GM19328 (cell line): ENCODE measurements at regions not wholly inside any gene's neighbourhood (a gene's known extent, or its start where the extent isn't known, plus 50 kb on each side); places are given as distances from the start of the nearest gene placed in this dataset.
A peak's percentile ranks its signal among the peaks of the same experiment; 100 is the strongest.
"Not testable (repeated sequence)": the region's sequence is repeated elsewhere in the genome, so short reads cannot be mapped to it uniquely, and the experiment has no call there.

Experiments used
- ATAC-seq: cut with Tn5 transposase; IDR thresholded peaks from one replicate; pipeline ENCODE4 v1.9.1; 2021; ENCODE audit warnings: mild to moderate bottlenecking, moderate library complexity; ENCODE audit not compliant: unreplicated experiment

DNA sequence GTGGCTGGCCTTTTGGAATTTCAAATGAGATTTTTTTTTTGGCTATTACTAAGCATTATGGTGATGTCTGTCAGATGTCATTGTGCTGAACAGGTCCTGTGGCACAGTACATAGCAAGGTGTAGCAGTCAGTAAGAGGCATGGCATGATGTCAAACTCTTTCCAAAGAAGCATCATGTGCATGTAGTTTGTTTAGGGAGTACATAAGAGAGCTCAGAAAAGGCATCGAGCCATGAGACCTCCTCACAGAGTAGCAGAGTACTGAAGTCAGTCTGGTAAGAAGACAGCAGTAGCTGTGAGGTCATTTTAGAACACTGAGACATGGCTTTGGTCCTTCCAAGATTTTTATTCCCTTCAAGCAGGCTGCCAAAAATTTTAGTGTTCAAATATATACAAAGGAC lies 134.9 kb upstream of the SPRED1 start:
- ATAC-seq = no peak

DNA sequence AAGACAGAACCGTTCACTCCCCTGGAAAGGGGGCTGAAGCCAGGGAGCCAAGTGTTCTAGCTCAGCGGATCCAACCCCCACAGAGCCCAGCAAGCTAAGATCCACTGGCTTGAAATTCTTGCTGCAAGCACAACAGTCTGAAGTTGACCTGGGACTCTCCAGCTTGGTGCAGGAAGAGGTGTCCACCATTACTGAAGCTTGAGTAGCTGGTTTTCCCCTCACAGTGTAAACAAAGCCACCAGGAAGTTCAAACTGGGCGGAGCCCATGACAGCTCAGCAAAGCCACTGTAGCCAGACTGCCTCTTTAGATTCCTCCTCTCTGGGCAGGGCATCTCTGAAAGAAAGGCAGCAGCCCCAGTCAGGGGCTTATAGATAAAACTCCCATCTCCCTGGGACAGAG lies 132.8 kb upstream of the SPRED1 start:
- ATAC-seq = not testable (repeated sequence)

DNA sequence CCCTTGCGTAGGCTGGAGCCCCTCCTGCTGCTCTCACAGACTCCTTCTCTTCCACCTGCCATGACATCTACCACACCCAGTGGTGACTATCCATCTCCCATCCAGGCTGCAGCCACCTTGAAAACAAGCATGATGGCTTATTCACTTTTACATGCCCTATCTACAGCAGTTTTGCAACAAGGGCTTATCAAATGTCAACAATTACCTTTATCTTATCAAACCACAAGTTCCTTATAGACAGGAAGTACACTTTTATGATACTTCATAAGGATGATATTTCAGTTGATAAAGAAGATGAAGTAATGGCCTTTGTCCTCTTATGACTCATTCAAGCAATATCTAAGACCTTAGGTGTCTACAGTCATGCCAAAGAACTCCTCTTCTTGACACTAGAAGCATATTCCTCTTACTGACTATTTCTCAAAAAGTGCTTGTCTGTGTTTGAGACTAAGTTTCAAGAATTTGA lies 125.3 kb upstream of the SPRED1 start:
- ATAC-seq = no peak

DNA sequence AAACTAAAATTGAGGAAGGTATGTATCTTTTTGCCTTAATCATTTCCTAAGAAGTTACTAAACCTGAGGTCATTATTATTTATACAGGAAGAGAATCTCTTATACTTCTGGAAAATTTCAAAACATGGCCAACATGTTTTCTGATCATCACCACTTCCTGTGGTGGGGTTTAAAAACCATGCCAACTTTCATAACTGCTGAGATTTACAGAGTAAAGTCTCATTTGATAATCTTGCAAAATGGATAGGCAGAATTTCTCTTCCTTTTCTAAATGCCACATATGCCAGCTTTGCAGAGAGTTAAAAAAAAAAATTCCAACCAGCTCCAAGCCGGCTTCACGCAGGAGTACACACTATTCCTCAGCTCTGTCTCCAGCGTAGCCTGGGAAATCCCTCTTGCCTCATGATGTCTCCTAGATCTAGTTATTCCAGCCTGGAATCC lies 124.3 kb upstream of the SPRED1 start:
- ATAC-seq = no peak

DNA sequence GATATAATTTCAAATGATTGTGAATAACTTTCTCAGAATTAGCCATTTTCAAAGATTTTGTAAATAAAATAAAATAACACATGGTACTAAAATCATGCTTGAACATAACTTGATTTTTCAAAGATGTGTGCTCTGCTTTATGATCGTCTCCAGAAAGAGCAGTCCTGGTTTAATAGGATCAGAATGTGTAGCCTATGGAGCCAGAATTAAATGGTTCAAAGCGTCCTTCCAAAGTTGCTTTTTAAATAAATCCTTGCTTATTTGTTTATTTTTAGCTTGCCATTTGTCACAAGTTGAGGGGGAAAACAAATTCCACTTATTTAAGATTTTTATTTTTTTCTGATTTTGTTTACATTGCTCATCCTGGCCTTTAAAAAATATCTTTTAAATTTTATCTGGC lies 123.7 kb upstream of the SPRED1 start:
- no peak for ATAC-seq

DNA sequence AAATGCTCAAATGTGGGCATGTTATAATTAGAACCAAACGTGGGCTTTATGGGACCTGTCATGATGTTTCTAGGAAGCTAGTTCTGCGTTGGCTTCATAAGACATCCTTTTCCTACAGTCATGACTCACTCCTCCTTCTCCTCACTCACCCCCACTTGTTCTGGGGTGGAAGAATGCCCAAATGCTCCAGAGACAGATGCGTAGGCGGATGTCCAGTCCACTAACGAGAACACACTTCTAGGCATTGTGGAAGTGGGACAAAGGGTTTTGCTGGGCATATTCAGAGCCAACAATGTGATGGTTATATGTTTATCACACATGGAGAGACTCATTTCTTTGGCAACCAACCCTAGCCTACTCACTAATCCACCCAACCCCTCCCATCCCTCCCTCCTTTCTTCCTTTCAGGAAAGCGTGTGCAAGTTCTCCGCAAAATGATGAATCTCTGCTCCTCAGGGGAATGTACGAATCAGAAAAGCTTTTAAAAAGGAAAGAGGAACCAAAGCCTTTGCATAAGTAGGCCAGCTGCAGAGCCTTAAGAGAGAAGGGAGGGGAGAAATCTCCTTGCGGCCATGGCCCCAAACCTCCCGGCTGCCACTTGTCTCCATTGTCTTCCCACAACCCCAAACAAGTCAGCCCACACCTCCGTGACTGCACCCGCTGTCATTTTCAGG lies 123.0 kb upstream of the SPRED1 start:
- peak; percentile 63 for ATAC-seq

DNA sequence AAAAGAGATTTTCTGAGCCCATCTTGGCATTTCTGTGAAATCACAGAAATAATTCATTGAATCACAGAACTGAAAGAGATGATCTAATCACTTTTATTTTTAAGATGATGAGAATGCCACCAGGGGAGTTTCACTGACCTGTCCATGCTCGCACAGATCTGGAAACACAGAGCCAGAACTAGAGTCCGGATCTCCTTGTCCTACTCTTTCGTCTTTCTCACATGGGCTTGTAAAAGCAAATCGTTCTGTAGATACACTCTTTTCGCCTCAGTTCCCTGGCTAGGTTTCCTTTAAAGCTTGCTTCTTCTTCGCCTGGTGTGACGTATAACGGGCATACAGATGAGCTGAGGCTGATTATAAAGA lies 122.5 kb upstream of the SPRED1 start:
- ATAC-seq = peak; percentile 9

DNA sequence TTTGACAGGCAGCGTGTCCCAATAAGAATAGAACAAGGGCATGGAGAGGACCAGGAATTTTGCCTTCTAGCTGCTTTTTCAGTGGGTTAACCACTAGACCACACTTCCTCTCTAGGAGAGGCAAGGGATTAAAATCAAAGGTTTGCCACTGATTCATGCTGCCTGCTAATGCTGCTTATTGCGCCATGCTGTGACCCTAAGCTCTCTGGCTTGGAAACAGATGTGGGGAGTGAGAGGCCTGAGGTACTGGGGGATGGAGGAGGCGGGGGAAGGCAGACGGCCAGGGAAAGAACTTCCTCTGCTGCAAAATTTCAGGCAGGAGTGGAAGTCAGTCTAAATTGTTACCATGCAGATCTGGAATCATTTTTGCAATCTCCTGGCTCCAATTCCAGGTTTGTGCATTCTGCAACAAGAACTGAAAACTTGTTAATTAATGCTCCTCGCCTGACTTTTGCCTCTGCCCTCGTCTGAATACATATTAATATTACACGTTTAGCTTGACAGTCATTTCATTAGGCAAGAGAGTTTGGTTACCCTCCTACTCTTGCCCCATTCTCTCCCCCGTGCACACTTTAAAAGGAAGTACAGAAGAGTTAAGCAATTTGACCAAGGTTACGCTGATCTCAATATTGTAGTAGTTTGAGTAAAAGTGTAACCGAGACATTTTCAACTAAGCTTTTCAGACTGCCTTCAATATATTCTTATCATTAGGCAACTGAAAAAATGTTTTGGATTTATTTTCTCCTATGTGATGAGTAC lies 121.7 kb upstream of the SPRED1 start:
- no peak for ATAC-seq

DNA sequence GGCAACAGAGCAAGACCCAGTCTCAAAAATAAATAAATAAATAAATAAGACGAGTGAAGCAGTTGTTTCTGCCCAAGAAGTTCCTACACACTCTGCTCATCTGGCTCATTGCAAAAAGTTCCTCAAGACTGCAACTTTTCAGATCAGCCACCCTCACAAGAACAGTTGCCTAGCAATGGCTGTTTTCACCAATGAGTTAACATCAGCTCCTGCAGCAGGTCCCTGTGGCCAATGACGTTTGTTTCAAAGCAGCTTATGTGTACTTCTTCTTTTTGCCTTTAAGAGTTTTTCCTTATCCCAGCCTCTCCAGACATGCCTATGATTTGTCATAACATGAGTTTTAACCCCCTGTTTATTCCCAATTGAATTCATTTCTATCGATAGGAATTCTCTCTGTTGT lies 118.4 kb upstream of the SPRED1 start:
- ATAC-seq = no peak

DNA sequence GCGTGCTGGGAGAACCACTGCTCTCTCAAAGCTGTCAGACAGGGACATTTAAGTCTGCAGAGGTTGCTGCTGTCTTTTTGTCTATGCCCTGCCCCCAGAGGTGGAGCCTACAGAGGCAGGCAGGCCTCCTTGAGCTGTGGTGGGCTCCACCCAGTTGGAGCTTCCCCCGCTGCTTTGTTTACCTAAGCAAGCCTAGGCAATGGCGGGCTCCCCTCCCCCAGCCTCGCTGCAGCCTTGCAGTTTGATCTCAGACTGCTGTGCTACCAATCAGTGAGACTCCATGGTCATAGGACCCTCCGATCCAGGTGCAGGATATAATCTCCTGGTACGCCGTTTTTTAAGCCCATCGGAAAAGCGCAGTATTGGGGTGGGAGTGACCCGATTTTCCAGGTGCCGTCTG lies 110.4 kb upstream of the SPRED1 start:
- ATAC-seq = not testable (repeated sequence)

DNA sequence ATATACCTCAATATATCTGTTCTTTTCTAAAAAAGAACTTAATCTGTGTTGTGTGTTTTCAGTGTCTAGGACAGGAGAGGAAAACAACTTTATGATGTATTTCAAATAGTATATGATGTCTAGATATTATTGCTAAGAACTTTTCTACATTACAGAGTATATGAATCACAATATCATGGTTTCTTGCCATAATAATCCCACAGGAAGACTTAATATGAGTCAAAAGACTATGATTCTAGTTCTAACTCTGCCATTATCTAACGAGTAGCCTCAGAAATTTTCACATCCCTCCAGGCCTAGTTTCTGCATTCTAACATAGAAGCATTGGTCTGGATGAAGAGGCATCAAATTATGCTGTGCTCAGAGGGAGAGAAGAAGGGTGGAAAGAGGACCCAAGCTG lies 107.7 kb upstream of the SPRED1 start:
- no peak for ATAC-seq

DNA sequence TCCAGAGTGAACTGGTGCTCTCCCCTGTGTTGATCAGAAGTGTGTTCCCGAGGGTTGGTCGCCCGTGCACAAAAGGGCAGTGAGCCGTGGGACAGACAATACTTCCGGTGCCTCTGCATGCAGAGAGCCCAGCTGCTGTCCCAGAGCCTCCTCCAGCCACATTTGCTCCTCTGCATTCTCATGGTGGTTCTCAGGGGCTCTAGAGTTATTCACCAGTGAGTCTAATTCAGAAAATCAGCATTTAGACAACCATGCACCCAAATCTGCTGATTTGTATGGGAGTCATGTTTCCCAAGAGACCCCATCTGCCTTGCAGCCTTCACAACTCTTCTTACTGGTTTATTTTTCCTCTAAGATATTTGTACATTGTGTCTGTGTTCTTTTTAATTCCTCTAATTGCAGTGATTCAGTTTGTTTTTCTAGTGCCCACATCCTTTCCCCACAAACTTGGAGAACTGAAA lies 107.0 kb upstream of the SPRED1 start:
- no peak for ATAC-seq

DNA sequence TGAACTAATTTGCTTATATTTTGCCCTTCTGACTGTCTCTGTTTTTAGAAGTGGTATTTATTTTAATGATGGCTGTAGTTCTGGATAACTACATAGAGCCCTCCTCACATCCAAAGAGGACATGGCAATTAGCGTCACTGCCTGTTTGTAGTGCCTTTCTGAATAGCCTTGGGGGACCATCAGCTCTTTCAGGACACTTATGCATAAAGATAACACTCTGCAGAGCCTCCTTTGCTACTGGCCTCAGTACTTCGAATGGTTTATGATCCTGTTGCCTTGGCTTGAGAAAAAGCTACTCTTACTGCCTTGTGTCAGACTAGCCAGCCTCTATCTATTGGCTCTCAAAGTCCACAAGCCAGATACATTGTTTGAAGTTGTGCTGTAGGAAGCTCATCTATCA lies 105.4 kb upstream of the SPRED1 start:
- ATAC-seq = no peak

DNA sequence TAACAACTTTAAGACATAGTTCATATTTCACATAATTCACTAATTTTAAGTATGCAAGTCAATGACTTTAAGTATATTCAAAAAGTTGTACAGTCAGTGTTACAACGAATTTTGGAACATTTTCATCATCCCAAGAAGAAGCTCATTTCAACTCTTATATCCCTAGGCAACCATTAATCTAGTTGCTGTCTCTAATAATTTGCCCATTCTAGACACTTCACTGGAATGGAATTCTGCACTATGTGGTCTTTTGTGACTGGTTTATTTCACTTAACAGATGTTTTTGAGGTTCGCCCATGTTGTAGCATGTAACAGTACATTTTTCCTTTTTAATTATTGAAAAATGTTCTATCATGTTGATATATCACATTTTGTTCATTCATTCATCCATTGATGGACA lies 104.2 kb upstream of the SPRED1 start:
- no peak for ATAC-seq

DNA sequence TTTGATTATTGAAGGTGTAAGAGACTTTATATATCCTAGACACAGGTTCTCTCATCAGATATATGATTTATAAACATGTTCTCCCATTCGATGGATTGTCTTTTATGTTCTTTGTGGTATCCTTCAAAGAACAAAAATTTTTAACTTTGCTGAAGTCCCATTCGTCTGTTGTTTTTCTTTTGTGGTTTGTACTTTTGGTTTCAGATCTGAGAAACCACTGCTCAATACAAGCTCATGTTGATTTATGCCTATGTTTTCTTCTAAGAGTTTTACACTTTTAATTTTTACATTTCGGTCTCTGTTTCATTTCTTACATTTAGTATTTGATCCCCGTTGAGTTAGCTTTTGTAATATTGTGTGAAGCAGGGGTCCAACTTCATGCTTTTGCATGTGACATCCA lies 103.3 kb upstream of the SPRED1 start:
- ATAC-seq = no peak

DNA sequence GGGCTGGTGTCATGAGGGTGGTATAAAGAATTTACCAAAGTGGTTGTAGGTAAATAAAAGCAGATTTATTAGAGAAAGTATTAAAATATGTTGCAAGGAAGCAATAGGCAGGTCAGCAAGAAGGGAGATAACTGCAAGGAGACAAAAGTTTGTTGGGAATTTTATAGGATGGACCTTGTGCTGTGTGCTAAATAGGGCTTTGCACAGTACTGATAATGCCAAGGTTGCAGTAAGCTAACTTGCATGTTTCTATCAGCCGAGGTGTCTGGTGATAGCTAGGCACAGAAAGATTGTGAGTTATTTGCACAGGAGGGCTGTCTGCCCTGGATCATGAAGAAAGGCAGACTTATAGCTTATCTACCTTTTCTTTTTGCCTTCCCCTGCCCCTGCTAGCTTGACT lies 102.5 kb upstream of the SPRED1 start:
- ATAC-seq = no peak

DNA sequence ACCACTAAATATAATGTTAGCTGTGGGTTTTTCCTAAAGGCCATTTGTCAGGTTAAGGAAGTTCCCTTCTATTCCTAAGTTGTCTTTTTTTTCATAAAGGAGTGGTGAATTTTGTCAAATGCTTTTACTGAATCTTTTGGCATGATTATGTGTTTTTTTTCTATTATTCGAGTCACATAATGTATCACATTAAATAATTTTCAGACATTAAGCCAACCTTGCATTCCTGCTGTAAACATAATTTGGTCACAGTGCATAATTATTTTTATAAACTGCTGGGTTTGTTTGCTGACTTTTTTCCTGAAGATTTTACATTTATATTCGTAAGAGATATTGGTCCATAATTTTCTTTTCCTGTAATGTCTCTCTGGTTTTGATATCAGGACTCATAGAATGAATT lies 101.8 kb upstream of the SPRED1 start:
- no peak for ATAC-seq

DNA sequence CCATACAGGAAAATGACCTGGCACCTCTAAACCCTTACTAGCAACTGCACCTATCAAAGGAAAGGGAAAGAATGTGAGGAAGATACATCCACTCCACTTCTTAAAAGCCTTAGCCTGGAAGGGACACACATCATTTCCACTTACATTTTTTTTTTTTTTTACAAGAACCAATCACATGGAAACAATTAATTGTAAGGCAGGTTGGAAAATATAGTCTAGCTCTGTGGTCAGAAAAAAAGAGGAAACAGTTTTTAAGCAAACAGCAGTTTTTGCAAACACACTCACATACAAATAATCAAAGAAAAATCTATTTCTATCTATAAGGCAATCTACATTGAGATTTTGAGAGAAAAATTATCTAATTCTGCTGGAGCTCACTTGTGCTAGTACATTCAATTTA lies 98.9 kb upstream of the SPRED1 start:
- no peak for ATAC-seq

DNA sequence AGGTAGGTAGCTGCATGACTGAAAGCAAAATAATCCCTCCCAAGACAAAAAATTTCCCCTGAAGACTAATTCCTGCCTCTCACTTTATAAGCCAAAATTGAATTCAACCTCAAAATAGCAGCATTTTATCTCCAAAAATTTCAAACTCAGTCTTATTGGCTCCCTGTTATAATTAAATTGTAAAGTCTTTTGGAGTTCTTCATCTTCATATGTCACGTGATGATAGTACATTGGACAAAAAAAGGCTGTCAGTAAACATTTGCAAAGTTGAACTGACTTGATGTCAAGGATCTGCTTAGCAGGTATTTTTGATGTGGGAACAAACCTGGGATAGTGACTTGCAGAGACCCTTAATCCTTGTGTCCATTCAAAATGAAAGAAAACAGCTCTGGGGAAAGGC lies 98.4 kb upstream of the SPRED1 start:
- no peak for ATAC-seq

DNA sequence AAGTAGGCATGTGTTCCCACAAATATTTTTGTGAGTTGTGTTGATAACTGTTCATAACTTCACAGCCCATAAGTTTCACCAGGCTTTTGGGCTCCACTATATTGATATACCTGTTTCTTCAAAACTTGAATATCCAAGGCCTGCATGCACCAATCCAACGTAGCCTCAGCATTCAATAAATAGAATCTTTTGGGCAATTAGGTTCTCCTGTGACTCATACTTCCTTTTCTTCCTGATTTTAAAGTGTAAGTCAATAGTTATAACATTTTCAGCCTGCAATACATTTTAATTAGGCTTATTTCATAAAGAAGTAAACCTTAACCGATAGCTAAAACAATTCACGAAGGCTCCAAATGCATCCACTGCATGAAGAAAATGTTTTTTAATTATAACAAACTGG lies 97.8 kb upstream of the SPRED1 start:
- no peak for ATAC-seq

DNA sequence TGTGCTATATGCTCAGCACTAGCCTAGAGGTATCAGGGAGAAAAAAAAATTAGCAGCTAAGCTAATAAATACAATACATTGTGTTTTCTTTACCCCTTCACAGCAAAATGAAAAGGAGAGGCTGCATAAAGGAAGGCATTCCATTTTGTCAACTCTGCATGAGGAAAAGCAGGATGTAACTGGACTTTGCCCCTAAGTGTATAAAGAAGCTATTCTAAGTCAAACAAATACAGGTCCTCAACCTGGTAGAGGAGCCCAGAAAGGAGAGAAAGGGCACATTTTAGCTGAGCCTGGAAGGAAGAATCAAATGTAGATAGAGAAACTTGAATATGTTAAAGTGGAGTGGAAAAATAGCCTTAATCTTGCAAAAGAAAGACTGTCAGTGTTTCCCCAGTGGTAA lies 89.0 kb upstream of the SPRED1 start:
- no peak for ATAC-seq

DNA sequence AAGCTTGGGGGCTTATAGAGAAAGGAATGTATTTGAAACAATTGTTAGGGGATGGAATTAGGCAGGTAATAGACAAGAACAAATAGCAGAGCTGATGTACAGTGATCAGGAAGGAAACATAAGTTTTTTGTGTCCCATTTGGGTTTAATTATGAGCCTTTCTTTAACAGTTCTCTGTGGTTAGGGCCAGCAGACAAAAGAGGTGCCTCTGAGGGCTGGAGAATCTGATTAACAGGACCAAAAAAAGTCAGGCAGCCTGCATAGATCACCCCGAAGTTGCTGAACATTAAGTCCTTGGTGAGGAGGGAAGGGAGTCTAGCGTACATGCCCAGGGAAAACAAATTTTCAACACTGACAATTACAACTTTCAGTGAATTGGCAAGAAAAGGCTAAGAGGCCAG lies 88.6 kb upstream of the SPRED1 start:
- ATAC-seq = no peak

DNA sequence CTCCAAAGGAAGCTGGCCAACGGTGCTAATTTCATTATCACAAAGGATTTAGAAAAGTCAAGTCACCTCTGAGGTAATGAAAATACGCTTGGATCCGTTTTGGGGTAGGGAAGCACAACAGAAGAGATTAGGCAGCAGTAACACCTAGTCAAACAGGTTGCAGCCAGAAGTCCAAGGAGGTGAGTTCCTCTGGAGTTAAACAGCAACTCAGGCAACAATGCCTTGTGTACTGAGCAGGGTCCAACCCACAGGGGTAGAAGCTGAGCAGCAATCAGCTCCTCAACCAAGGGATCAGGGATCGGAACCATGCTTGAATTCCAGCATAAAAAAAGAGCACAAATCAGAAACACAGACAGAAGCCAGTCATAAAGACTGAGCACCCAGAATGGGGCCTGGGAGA lies 88.1 kb upstream of the SPRED1 start:
- ATAC-seq = no peak
